ENCODE measurements at regions not wholly inside any gene's neighbourhood (a gene's known extent, or its start where the extent isn't known, plus 50 kb on each side); places are given as distances from the start of the nearest gene placed in this dataset.
"Not testable (repeated sequence)": the region's sequence is repeated elsewhere in the genome, so short reads cannot be mapped to it uniquely, and the experiment has no call there.

DNA sequence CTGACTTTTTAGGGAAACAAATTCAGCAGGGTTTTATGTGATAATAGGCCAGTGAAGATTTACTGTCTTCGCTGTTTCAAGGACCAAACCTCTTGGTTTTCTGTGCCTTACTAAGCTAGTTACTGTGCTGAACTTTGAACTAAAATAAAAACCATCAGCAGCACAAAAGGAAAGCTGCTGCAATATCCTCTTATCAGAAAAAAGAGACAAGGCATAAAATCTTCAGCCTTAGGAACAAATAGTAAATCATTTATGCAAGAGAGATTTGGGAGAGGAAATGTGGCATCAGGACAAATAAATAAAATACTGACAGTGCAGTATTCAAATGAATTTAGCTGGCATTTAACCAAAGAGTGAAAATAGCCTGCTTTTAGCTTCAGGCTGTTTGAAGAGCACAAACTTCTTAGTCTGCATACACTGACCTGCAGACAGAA lies 64.1 kb upstream of the EHBP1 start:
- intact Hi-C loops (cut with micrococcal nuclease; ENCODE audit: unreplicated experiment), result no loop called here
- H3K4me3 ChIP-seq (ENCODE audit: low read depth, low read length, poor library complexity, severe bottlenecking), result no peak overlapping the region
- CTCF ChIA-PET, result no interaction called here
- H3K36me3 ChIP-seq (ENCODE audit: insufficient read depth, low read length, poor library complexity, severe bottlenecking), result no peaks in the 10 kb centered on the region
- H3K27me3 ChIP-seq (replicated peaks; ENCODE audit: insufficient read depth, low read depth, low read length, poor library complexity), result no peaks in the 10 kb centered on the region
- POLR2A ChIA-PET (ENCODE audit: low non-redundant PET), result no interaction called here
- peaks cover 10% of the 10 kb centered on the region for H3K4me1 ChIP-seq (ENCODE audit: insufficient read depth, low read length, poor library complexity, severe bottlenecking)
- peak; percentile 46 for DNase-seq (ENCODE audit: low spot score)
- BruUV-seq (replicated peaks), result no TSS peak
- H3K27ac ChIP-seq (ENCODE audit: low read depth, low read length, poor library complexity, severe bottlenecking), result no peak overlapping the region
- no peak for TF ChIP-seq EZH2 (IDR thresholded peaks at IDR 0.05; ENCODE audit: borderline replicate concordance, low read depth, low read length, poor library complexity, severe bottlenecking)
- TF ChIP-seq, protein P1, sequence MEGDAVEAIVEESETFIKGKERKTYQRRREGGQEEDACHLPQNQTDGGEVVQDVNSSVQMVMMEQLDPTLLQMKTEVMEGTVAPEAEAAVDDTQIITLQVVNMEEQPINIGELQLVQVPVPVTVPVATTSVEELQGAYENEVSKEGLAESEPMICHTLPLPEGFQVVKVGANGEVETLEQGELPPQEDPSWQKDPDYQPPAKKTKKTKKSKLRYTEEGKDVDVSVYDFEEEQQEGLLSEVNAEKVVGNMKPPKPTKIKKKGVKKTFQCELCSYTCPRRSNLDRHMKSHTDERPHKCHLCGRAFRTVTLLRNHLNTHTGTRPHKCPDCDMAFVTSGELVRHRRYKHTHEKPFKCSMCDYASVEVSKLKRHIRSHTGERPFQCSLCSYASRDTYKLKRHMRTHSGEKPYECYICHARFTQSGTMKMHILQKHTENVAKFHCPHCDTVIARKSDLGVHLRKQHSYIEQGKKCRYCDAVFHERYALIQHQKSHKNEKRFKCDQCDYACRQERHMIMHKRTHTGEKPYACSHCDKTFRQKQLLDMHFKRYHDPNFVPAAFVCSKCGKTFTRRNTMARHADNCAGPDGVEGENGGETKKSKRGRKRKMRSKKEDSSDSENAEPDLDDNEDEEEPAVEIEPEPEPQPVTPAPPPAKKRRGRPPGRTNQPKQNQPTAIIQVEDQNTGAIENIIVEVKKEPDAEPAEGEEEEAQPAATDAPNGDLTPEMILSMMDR (conservative IDR thresholded peaks at IDR 0.05; ENCODE audit: low read depth, low read length), result no peak
- H3K9me3 ChIP-seq (ENCODE audit: low read depth, low read length, poor library complexity, severe bottlenecking), result no peaks in the 10 kb centered on the region

DNA sequence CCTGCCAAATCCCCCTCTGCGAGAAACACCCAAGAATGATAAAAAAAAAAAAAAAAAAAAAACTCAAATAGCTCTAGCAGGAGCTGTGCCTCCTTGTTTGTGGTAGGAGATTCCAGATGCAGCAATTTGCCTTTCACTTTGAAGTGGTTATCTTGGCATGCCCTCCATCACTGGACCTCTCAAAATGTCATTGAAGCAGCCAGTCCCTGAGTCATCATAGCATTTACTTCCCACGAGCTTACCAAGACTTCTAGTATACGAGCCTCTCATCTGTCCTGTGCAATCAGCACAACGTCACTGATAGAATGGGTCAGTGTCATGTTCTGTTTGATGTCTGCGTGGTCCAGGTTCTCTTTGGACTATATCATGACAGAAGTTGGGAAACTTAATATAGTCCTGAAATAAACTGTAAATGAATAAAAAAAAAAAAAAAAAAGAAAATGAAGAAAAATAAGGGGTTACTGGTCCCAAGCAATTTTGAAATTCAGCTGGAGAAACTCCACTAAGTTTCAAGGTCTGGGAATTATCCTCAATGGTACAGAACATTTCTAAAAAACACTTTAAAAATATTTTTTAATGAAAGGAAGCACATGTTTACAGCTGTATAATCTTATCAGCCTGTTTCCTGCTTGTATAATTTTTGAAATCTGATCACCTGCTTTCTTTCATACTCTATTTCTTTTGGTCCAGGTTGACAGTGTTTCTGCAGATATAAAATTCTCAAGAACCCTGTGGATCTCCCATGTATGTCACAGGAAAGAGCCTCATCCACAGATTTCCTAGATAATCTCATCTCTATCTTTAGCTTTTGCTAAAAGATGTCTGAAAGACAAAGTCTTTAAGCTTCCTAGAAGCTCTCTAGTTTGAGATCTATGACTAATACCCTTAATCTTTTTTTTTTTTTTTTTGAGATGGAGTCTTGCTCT lies 74.1 kb upstream of the EHBP1 start:
- Histone ChIP-seq H3K27ac (ENCODE audit: low read depth, low read length, poor library complexity, severe bottlenecking) (no peak overlapping the region), H3K36me3 (ENCODE audit: insufficient read depth, low read length, poor library complexity, severe bottlenecking) (no peaks in the 10 kb centered on the region), H3K9me3 (ENCODE audit: low read depth, low read length, poor library complexity, severe bottlenecking) (no peaks in the 10 kb centered on the region), H3K4me1 (ENCODE audit: insufficient read depth, low read length, poor library complexity, severe bottlenecking) (no peaks in the 10 kb centered on the region), H3K27me3 (replicated peaks; ENCODE audit: insufficient read depth, low read depth, low read length, poor library complexity) (no peaks in the 10 kb centered on the region), H3K4me3 (ENCODE audit: low read depth, low read length, poor library complexity, severe bottlenecking) (no peak overlapping the region)
- CTCF ChIA-PET, result no interaction called here
- POLR2A ChIA-PET (ENCODE audit: low non-redundant PET), result interaction anchor here (0.9 kb wide), 1 partner anchor 62 kb away, joined by 4 read pairs; no protein-coding TSS in a partner anchor
- no peak for DNase-seq (ENCODE audit: low spot score)
- BruUV-seq (replicated peaks), result no TSS peak
- intact Hi-C loops (cut with micrococcal nuclease; ENCODE audit: unreplicated experiment), result no loop called here
- TF ChIP-seq EZH2 (IDR thresholded peaks at IDR 0.05; ENCODE audit: borderline replicate concordance, low read depth, low read length, poor library complexity, severe bottlenecking), result no peak
- TF ChIP-seq, protein P1 (conservative IDR thresholded peaks at IDR 0.05; ENCODE audit: low read depth, low read length), result no peak

DNA sequence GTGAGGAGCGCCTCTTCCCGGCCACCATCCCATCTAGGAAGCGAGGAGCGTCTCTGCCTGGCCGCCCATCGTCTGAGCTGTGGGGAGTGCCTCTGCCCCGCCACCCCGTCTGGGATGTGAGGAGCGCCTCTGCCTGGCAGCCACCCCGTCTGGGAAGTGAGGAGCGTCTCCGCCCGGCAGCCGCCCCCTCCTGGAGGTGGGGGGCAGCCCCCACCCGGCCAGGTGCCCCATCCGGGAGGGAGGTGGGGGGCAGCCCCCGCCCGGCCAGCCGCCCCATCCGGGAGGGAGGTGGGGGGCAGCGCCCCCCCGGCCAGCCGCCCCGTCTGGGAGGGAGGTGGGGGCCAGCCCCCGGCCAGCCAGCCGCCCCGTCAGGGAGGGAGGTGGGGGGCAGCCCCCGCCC lies 75.3 kb upstream of the EHBP1 start:
- POLR2A ChIA-PET (ENCODE audit: low non-redundant PET); H3K4me1 ChIP-seq (ENCODE audit: insufficient read depth, low read length, poor library complexity, severe bottlenecking); H3K27ac ChIP-seq (ENCODE audit: low read depth, low read length, poor library complexity, severe bottlenecking); H3K36me3 ChIP-seq (ENCODE audit: insufficient read depth, low read length, poor library complexity, severe bottlenecking); DNase-seq (ENCODE audit: low spot score); CTCF ChIA-PET; BruUV-seq (replicated peaks); H3K27me3 ChIP-seq (replicated peaks; ENCODE audit: insufficient read depth, low read depth, low read length, poor library complexity); intact Hi-C loops (cut with micrococcal nuclease; ENCODE audit: unreplicated experiment); H3K9me3 ChIP-seq (ENCODE audit: low read depth, low read length, poor library complexity, severe bottlenecking); H3K4me3 ChIP-seq (ENCODE audit: low read depth, low read length, poor library complexity, severe bottlenecking): not testable (repeated sequence)

DNA sequence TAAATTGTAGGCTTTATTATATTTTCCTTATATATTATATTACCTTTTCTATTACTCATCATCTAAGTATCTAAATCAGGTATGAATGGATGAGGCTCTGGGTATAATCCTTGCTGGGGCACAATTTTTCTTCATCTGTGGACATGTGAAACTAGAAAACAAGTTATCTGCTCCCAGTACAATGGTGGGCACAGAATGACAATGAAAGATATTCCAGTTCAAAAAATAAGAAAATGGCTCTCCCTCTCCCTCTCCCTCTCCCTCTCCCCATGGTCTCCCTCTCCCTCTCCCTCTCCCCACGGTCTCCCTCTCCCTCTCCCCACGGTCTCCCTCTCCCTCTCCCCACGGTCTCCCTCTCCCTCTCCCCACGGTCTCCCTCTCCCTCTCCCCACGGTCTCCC lies 76.2 kb upstream of the EHBP1 start:
- H3K4me1 ChIP-seq (ENCODE audit: insufficient read depth, low read length, poor library complexity, severe bottlenecking); POLR2A ChIA-PET (ENCODE audit: low non-redundant PET); H3K36me3 ChIP-seq (ENCODE audit: insufficient read depth, low read length, poor library complexity, severe bottlenecking); intact Hi-C loops (cut with micrococcal nuclease; ENCODE audit: unreplicated experiment); H3K27me3 ChIP-seq (replicated peaks; ENCODE audit: insufficient read depth, low read depth, low read length, poor library complexity); DNase-seq (ENCODE audit: low spot score); H3K9me3 ChIP-seq (ENCODE audit: low read depth, low read length, poor library complexity, severe bottlenecking); H3K27ac ChIP-seq (ENCODE audit: low read depth, low read length, poor library complexity, severe bottlenecking); H3K4me3 ChIP-seq (ENCODE audit: low read depth, low read length, poor library complexity, severe bottlenecking); CTCF ChIA-PET; BruUV-seq (replicated peaks): not testable (repeated sequence)

Data from A673 (cell line).